ENCODE measurements at regions not wholly inside any gene's neighbourhood (a gene's known extent, or its start where the extent isn't known, plus 50 kb on each side); places are given as distances from the start of the nearest gene placed in this dataset.
A peak's percentile ranks its signal among the peaks of the same experiment; 100 is the strongest.
"Not testable (repeated sequence)": the region's sequence is repeated elsewhere in the genome, so short reads cannot be mapped to it uniquely, and the experiment has no call there.

- DNase-seq, result no peak
Observed at GRCh38 chr2:195338856-195339255, 318.2 kb upstream of the SLC39A10 start.

- no peak for DNase-seq
Observed at GRCh38 chr2:195337597-195337996, 319.4 kb upstream of the SLC39A10 start.

- DNase-seq, result no peak
Observed at GRCh38 chr2:195333869-195334268, 323.2 kb upstream of the SLC39A10 start.

- DNase-seq, result no peak
Observed at GRCh38 chr2:195331966-195332365, 325.1 kb upstream of the SLC39A10 start.

- DNase-seq, result no peak
Observed at GRCh38 chr2:195331129-195331528, 325.9 kb upstream of the SLC39A10 start.

GRCh38 chr2:195330513-195330956 is 326.5 kb upstream of the SLC39A10 start:
- no peak for DNase-seq

- DNase-seq, result not testable (repeated sequence)
Observed at GRCh38 chr2:195329784-195330183, 327.2 kb upstream of the SLC39A10 start.

- DNase-seq, result no peak
Observed at GRCh38 chr2:195326537-195326936, 330.5 kb upstream of the SLC39A10 start.

GRCh38 chr2:195322324-195322723 is 334.7 kb upstream of the SLC39A10 start:
- no peak for DNase-seq

GRCh38 chr2:195320413-195320973 is 336.5 kb upstream of the SLC39A10 start:
- DNase-seq, result no peak

- no peak for DNase-seq
Observed at GRCh38 chr2:195319548-195320412, 337.2 kb upstream of the SLC39A10 start.

GRCh38 chr2:195319112-195319460 is 337.9 kb upstream of the SLC39A10 start:
- DNase-seq, result no peak

- peak; percentile 55 for DNase-seq
Observed at GRCh38 chr2:195318440-195319111, 338.4 kb upstream of the SLC39A10 start.

GRCh38 chr2:195317550-195317949 is 339.5 kb upstream of the SLC39A10 start:
- DNase-seq, result no peak

GRCh38 chr2:195316486-195316885 is 340.5 kb upstream of the SLC39A10 start:
- no peak for DNase-seq

GRCh38 chr2:195313962-195314361 is 343.1 kb upstream of the SLC39A10 start:
- DNase-seq, result no peak

- peak; percentile 10 for DNase-seq
Observed at GRCh38 chr2:195312662-195313061, 344.4 kb upstream of the SLC39A10 start.

- no peak for DNase-seq
Observed at GRCh38 chr2:195308163-195308562, 348.9 kb upstream of the SLC39A10 start.

- no peak for DNase-seq
Observed at GRCh38 chr2:195307751-195308150, 349.3 kb upstream of the SLC39A10 start.

- no peak for DNase-seq
Observed at GRCh38 chr2:195304310-195304709, 352.7 kb upstream of the SLC39A10 start.

GRCh38 chr2:195300631-195301030 is 356.4 kb upstream of the SLC39A10 start:
- DNase-seq, result no peak

- no peak for DNase-seq
Observed at GRCh38 chr2:195299600-195299999, 357.4 kb upstream of the SLC39A10 start.

GRCh38 chr2:195296490-195296889 is 360.5 kb upstream of the SLC39A10 start:
- no peak for DNase-seq

GRCh38 chr2:195289081-195289480 is 367.9 kb upstream of the SLC39A10 start:
- no peak for DNase-seq

All from activated CD4-positive, alpha-beta T cell treated with anti-CD3 and anti-CD28 coated beads, Interleukin-10, Interleukin-2, amounts not matched to agents 100 ng/mL and 50 ng/mL, durations not matched to agents 16 hours and 8 hours (primary cell).